ENCODE measurements at regions not wholly inside any gene's neighbourhood (a gene's known extent, or its start where the extent isn't known, plus 50 kb on each side); places are given as distances from the start of the nearest gene placed in this dataset.

GRCh38 chr15:95464509-95464908 lies 866.0 kb upstream of the NR2F2 start:
- H3K27ac ChIP-seq, result no peak overlapping the region
- ATAC-seq, result no peak

GRCh38 chr15:95468820-95469219 lies 861.7 kb upstream of the NR2F2 start:
- no peak for TF ChIP-seq CTCF (IDR thresholded peaks at IDR 0.05)
- DNase-seq, result no peak
- H3K4me3 ChIP-seq, result no peak overlapping the region
- peaks cover 8% of the 10 kb centered on the region for H3K4me1 ChIP-seq
- H3K27me3 ChIP-seq (ENCODE audit: low read depth), result no peaks in the 10 kb centered on the region
- no peaks in the 10 kb centered on the region for H3K36me3 ChIP-seq
- H3K9me3 ChIP-seq, result no peaks in the 10 kb centered on the region
- H3K27ac ChIP-seq, result no peak overlapping the region
- no peak for ATAC-seq
- intact Hi-C loops (cut with DNase I), result no loop called here

More at GRCh38 chr15:95464509-95464908, 866.0 kb upstream of the NR2F2 start:
- DNase-seq, result no peak
- H3K27me3 ChIP-seq (ENCODE audit: low read depth), result no peaks in the 10 kb centered on the region
- no peak for TF ChIP-seq CTCF (IDR thresholded peaks at IDR 0.05)
- H3K4me1 ChIP-seq, result no peaks in the 10 kb centered on the region
- no peaks in the 10 kb centered on the region for H3K9me3 ChIP-seq
- no peaks in the 10 kb centered on the region for H3K36me3 ChIP-seq
- no peak overlapping the region for H3K4me3 ChIP-seq
- intact Hi-C loops (cut with DNase I), result no loop called here

GRCh38 chr15:95469496-95470000 lies 861.0 kb upstream of the NR2F2 start:
- intact Hi-C loops (cut with DNase I), result no loop called here
- Histone ChIP-seq H3K4me1 (peaks cover 8% of the 10 kb centered on the region), H3K4me3 (no peak overlapping the region), H3K27me3 (ENCODE audit: low read depth) (no peaks in the 10 kb centered on the region), H3K9me3 (no peaks in the 10 kb centered on the region), H3K27ac (no peak overlapping the region), H3K36me3 (no peaks in the 10 kb centered on the region)
- DNase-seq (no peak), ATAC-seq (no peak)
- no peak for TF ChIP-seq CTCF (IDR thresholded peaks at IDR 0.05)

- no peak overlapping the region for H3K27ac ChIP-seq
- no peak for ATAC-seq
- intact Hi-C loops (cut with DNase I), result no loop called here
These were observed 860.0 kb upstream of the NR2F2 start for GRCh38 chr15:95470529-95470928.

GRCh38 chr15:95470997-95471689 lies 859.4 kb upstream of the NR2F2 start:
- intact Hi-C loops (cut with DNase I), result no loop called here
- DNase-seq, result no peak
- TF ChIP-seq CTCF (IDR thresholded peaks at IDR 0.05), result no peak
- H3K36me3 ChIP-seq, result no peaks in the 10 kb centered on the region
- no peaks in the 10 kb centered on the region for H3K9me3 ChIP-seq
- H3K27ac ChIP-seq, result peak overlapping the region; percentile 9
- no peak overlapping the region for H3K4me3 ChIP-seq
- H3K27me3 ChIP-seq (ENCODE audit: low read depth), result no peaks in the 10 kb centered on the region
- ATAC-seq, result no peak
- peaks cover 8% of the 10 kb centered on the region for H3K4me1 ChIP-seq

More at GRCh38 chr15:95470529-95470928, 860.0 kb upstream of the NR2F2 start:
- H3K27me3 ChIP-seq (ENCODE audit: low read depth), result no peaks in the 10 kb centered on the region
- TF ChIP-seq CTCF (IDR thresholded peaks at IDR 0.05), result no peak
- H3K4me3 ChIP-seq, result no peak overlapping the region
- no peak for DNase-seq
- peaks cover 8% of the 10 kb centered on the region for H3K4me1 ChIP-seq
- no peaks in the 10 kb centered on the region for H3K36me3 ChIP-seq
- H3K9me3 ChIP-seq, result no peaks in the 10 kb centered on the region

All from lower lobe of right lung (tissue), 2 donors.